ENCODE measurements at regions not wholly inside any gene's neighbourhood (a gene's known extent, or its start where the extent isn't known, plus 50 kb on each side); places are given as distances from the start of the nearest gene placed in this dataset.

GRCh38 chrX:10021461-10022272 is 54.5 kb downstream of the CLDN34 start:
- no peak for DNase-seq

GRCh38 chrX:10022273-10022541 is 55.0 kb downstream of the CLDN34 start:
- no peak for DNase-seq

GRCh38 chrX:10022580-10023245 is 55.6 kb downstream of the CLDN34 start:
- no peak for DNase-seq

- no peak for DNase-seq
Measured at GRCh38 chrX:10023821-10024220, 56.7 kb downstream of the CLDN34 start.

- no peak for DNase-seq
Measured at GRCh38 chrX:10025742-10026493, 58.8 kb downstream of the CLDN34 start.

GRCh38 chrX:10028283-10029104 is 61.3 kb downstream of the CLDN34 start:
- DNase-seq, result no peak

GRCh38 chrX:10030570-10030969 is 63.4 kb downstream of the CLDN34 start:
- no peak for DNase-seq

GRCh38 chrX:10031746-10032145 is 64.6 kb downstream of the CLDN34 start:
- DNase-seq, result no peak

GRCh38 chrX:10032147-10032546 is 65.0 kb downstream of the CLDN34 start:
- DNase-seq, result no peak

GRCh38 chrX:10033375-10034007 is 66.3 kb downstream of the CLDN34 start:
- no peak for DNase-seq

GRCh38 chrX:10034740-10035260 is 67.6 kb downstream of the CLDN34 start:
- no peak for DNase-seq

GRCh38 chrX:10038585-10038984 is 71.4 kb downstream of the CLDN34 start:
- DNase-seq, result no peak

GRCh38 chrX:10039821-10040793 is 72.9 kb downstream of the CLDN34 start:
- no peak for DNase-seq

GRCh38 chrX:10040961-10041360 is 73.8 kb downstream of the CLDN34 start:
- no peak for DNase-seq

- DNase-seq, result no peak
Measured at GRCh38 chrX:10041383-10041782, 74.2 kb downstream of the CLDN34 start.

GRCh38 chrX:10042055-10042454 is 74.9 kb downstream of the CLDN34 start:
- no peak for DNase-seq

GRCh38 chrX:10043386-10043785 is 76.2 kb downstream of the CLDN34 start:
- no peak for DNase-seq

- no peak for DNase-seq
Measured at GRCh38 chrX:10044021-10044420, 76.9 kb downstream of the CLDN34 start.

- DNase-seq, result no peak
Measured at GRCh38 chrX:10045327-10046000, 78.3 kb downstream of the CLDN34 start.

- DNase-seq, result no peak
Measured at GRCh38 chrX:10047133-10047532, 80.0 kb downstream of the CLDN34 start.

- DNase-seq, result no peak
Measured at GRCh38 chrX:10047631-10048030, 80.5 kb downstream of the CLDN34 start.
